Liver (tissue), 3 donors: ENCODE measurements at regions not wholly inside any gene's neighbourhood (a gene's known extent, or its start where the extent isn't known, plus 50 kb on each side); places are given as distances from the start of the nearest gene placed in this dataset.

Experiments
- FOXA2 ChIP-seq: IDR thresholded peaks from 2 replicates; pipeline ENCODE4 v1.6.1; 2016; ENCODE audit warnings: antibody characterized with exemption
- GABPA ChIP-seq, 2 donors: IDR thresholded peaks in 1 of 2; conservative IDR thresholded peaks in 1 of 2; 2 replicates each; pipeline ENCODE4 v1.6.1; 2016; ENCODE audit warnings: antibody characterized with exemption in 2 of 2, mild to moderate bottlenecking in 1 of 2, moderate library complexity in 1 of 2
- HNF4A ChIP-seq, 2 donors: conservative IDR thresholded peaks; 2 replicates each; pipeline ENCODE4 v1.6.1; 2016; ENCODE audit warnings: antibody characterized with exemption in 2 of 2, mild to moderate bottlenecking in 2 of 2
- JUND ChIP-seq, 2 donors: IDR thresholded peaks; 2 replicates each; pipeline ENCODE4 v1.6.1; 2016; ENCODE audit warnings: antibody characterized with exemption in 2 of 2
- RXRA ChIP-seq, 2 donors: IDR thresholded peaks; 2 replicates each; pipeline ENCODE4 v1.6.1; 2017 to 2018; ENCODE audit warnings: antibody characterized with exemption in 2 of 2, mild to moderate bottlenecking in 1 of 2
- SP1 ChIP-seq: IDR thresholded peaks from 2 replicates; pipeline ENCODE4 v1.6.1; 2018; ENCODE audit warnings: antibody characterized with exemption, mild to moderate bottlenecking
- TAF1 ChIP-seq: conservative IDR thresholded peaks from 2 replicates; pipeline ENCODE4 v1.6.1; 2016; ENCODE audit warnings: antibody characterized with exemption, mild to moderate bottlenecking
- YY1 ChIP-seq: IDR thresholded peaks from 2 replicates; pipeline ENCODE4 v1.6.1; 2016; ENCODE audit warnings: antibody characterized with exemption, mild to moderate bottlenecking
- TF ChIP-seq, protein P1 (sequence below): IDR thresholded peaks from 2 replicates; pipeline ENCODE4 v1.6.1; 2016; ENCODE audit warnings: antibody characterized with exemption
- TF ChIP-seq, protein P2 (sequence below): fragments of 150-350 bp; IDR thresholded peaks from 2 replicates; pipeline ENCODE4 v1.5.1; 2017; ENCODE audit warnings: improper control_type of control experiment, low read depth, low read length; ENCODE audit not compliant: missing input control
- TF ChIP-seq, protein P3 (sequence below): IDR thresholded peaks from 2 replicates; pipeline ENCODE4 v1.6.1; 2016; ENCODE audit warnings: antibody characterized with exemption, mild to moderate bottlenecking
- TF ChIP-seq, protein P4 (sequence below): IDR thresholded peaks from 2 replicates; pipeline ENCODE4 v1.6.1; 2016; ENCODE audit warnings: antibody characterized with exemption
- TF ChIP-seq, protein P5 (sequence below): IDR thresholded peaks from 2 replicates; pipeline ENCODE4 v1.6.1; 2016; ENCODE audit warnings: antibody characterized with exemption
- donor health status: healthy.
- donor health status: healthy.

DNA sequence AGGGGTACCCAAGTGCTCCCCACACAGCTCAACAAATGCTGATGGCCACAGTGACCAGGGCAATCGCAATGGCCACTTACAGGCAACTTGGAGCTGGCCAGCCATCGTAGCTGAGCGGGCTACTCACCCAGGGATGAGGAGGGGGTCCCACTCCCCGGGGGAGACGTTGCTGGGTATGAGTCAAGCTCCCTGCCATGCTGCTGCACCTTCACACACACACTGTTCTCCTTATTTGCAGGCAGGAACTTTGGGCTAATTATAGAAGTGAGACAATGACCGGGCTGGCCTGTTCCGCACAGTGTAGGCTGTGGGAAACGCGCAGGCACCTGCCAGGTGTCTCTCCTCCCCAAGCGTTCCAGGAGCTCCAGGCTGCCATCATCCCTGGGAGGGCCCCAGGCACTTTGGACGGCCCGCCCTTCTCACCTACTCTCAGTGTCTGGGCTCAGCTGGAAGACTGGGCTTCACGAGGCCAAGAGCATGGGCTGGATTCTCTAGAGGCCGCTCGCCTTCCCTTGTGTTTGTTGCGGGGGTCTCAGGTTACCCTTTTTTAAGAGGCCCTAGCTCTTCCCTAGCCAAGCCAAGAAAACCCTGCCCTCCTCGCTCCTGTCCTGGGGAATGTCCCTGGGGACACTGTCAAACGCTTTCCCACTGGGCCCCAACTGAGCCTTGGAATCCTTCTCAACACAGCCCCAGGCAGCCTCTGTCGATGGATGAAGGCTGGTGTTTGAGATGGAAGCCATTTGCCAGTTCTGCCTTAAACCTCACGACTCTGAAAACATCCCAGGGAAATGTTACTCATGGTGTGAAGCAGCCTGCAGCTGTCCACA, 73.0 kb downstream of the RTL6 start:
- TF ChIP-seq, protein P1, sequence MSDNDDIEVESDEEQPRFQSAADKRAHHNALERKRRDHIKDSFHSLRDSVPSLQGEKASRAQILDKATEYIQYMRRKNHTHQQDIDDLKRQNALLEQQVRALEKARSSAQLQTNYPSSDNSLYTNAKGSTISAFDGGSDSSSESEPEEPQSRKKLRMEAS, result no peak
- TF ChIP-seq, protein P2, sequence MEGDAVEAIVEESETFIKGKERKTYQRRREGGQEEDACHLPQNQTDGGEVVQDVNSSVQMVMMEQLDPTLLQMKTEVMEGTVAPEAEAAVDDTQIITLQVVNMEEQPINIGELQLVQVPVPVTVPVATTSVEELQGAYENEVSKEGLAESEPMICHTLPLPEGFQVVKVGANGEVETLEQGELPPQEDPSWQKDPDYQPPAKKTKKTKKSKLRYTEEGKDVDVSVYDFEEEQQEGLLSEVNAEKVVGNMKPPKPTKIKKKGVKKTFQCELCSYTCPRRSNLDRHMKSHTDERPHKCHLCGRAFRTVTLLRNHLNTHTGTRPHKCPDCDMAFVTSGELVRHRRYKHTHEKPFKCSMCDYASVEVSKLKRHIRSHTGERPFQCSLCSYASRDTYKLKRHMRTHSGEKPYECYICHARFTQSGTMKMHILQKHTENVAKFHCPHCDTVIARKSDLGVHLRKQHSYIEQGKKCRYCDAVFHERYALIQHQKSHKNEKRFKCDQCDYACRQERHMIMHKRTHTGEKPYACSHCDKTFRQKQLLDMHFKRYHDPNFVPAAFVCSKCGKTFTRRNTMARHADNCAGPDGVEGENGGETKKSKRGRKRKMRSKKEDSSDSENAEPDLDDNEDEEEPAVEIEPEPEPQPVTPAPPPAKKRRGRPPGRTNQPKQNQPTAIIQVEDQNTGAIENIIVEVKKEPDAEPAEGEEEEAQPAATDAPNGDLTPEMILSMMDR, result no peak
- TF ChIP-seq, protein P3, sequence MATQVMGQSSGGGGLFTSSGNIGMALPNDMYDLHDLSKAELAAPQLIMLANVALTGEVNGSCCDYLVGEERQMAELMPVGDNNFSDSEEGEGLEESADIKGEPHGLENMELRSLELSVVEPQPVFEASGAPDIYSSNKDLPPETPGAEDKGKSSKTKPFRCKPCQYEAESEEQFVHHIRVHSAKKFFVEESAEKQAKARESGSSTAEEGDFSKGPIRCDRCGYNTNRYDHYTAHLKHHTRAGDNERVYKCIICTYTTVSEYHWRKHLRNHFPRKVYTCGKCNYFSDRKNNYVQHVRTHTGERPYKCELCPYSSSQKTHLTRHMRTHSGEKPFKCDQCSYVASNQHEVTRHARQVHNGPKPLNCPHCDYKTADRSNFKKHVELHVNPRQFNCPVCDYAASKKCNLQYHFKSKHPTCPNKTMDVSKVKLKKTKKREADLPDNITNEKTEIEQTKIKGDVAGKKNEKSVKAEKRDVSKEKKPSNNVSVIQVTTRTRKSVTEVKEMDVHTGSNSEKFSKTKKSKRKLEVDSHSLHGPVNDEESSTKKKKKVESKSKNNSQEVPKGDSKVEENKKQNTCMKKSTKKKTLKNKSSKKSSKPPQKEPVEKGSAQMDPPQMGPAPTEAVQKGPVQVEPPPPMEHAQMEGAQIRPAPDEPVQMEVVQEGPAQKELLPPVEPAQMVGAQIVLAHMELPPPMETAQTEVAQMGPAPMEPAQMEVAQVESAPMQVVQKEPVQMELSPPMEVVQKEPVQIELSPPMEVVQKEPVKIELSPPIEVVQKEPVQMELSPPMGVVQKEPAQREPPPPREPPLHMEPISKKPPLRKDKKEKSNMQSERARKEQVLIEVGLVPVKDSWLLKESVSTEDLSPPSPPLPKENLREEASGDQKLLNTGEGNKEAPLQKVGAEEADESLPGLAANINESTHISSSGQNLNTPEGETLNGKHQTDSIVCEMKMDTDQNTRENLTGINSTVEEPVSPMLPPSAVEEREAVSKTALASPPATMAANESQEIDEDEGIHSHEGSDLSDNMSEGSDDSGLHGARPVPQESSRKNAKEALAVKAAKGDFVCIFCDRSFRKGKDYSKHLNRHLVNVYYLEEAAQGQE, result no peak
- no peak for TF ChIP-seq TAF1
- TF ChIP-seq SP1, result no peak
- TF ChIP-seq HNF4A (conservative IDR thresholded peaks at IDR 0.05), result no peak
- no peak for TF ChIP-seq YY1
- TF ChIP-seq, protein P4, sequence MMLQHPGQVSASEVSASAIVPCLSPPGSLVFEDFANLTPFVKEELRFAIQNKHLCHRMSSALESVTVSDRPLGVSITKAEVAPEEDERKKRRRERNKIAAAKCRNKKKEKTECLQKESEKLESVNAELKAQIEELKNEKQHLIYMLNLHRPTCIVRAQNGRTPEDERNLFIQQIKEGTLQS, result no peak
- no peak for TF ChIP-seq RXRA (IDR thresholded peaks at IDR 0.05)
- TF ChIP-seq GABPA (IDR thresholded peaks at IDR 0.05 in 1 of 2, conservative IDR thresholded peaks at IDR 0.05 in 1 of 2), result no peak
- no peak for TF ChIP-seq FOXA2
- no peak for TF ChIP-seq JUND (IDR thresholded peaks at IDR 0.05)
- TF ChIP-seq, protein P5, sequence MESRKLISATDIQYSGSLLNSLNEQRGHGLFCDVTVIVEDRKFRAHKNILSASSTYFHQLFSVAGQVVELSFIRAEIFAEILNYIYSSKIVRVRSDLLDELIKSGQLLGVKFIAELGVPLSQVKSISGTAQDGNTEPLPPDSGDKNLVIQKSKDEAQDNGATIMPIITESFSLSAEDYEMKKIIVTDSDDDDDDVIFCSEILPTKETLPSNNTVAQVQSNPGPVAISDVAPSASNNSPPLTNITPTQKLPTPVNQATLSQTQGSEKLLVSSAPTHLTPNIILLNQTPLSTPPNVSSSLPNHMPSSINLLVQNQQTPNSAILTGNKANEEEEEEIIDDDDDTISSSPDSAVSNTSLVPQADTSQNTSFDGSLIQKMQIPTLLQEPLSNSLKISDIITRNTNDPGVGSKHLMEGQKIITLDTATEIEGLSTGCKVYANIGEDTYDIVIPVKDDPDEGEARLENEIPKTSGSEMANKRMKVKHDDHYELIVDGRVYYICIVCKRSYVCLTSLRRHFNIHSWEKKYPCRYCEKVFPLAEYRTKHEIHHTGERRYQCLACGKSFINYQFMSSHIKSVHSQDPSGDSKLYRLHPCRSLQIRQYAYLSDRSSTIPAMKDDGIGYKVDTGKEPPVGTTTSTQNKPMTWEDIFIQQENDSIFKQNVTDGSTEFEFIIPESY, result no peak
